MM.1S (cell line): ENCODE measurements at regions not wholly inside any gene's neighbourhood (a gene's known extent, or its start where the extent isn't known, plus 50 kb on each side); places are given as distances from the start of the nearest gene placed in this dataset.

Experiments used
- EZH2phosphoT487 ChIP-seq: fragments of 300-600 bp; sonication (generic); IDR thresholded peaks from 2 replicates; pipeline ENCODE4 v1.6.1; 2018; ENCODE audit warnings: antibody characterized with exemption, low read length
- TF ChIP-seq, protein P1 (sequence below): fragments of 300-600 bp; sonication (generic); IDR thresholded peaks from 2 replicates; pipeline ENCODE4 v1.5.1; 2016; ENCODE audit warnings: antibody characterized with exemption, low read length, mixed read lengths

DNA sequence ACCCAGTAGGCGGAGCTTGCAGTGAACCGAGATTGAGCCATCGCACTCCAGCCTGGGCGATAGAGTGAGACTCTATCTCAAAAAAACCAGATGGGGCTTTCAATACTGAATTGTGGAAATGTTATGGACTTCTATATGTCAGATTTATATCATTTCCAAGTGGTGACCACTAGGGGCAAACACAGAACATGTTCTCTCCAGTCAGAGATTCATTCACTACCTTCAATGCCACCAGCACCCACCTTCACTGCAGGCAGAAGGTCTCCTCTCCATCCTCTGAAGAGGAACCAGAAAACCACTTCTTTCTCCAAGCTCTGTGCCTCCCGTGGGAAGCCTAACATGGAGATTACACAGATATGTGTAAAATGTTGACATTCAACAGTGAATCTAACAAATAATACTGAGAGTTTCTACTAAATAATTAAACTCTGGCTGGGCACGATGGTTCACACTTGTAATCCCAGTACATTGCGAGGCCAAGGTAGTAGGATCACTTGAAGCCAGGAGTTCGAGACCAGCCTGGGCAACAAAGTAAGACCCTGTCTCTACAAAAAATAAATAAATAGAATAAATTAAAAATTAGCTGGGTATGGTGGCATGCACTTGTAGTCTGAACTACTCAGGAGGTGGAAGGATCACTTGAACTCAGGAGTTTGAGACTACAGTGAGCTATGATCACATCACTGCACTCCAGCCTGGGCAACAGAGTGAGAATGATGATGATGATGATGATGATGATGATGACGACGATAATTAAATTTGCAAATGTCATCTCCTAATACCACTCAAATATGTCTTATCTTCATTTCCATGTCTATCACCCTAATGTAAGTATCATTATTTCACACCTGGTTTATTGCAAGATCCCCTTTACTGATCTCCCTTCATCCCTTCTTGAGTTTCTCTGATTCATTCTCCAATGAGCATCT lies 151.1 kb downstream of the ZNF281 start:
- TF ChIP-seq, protein P1, sequence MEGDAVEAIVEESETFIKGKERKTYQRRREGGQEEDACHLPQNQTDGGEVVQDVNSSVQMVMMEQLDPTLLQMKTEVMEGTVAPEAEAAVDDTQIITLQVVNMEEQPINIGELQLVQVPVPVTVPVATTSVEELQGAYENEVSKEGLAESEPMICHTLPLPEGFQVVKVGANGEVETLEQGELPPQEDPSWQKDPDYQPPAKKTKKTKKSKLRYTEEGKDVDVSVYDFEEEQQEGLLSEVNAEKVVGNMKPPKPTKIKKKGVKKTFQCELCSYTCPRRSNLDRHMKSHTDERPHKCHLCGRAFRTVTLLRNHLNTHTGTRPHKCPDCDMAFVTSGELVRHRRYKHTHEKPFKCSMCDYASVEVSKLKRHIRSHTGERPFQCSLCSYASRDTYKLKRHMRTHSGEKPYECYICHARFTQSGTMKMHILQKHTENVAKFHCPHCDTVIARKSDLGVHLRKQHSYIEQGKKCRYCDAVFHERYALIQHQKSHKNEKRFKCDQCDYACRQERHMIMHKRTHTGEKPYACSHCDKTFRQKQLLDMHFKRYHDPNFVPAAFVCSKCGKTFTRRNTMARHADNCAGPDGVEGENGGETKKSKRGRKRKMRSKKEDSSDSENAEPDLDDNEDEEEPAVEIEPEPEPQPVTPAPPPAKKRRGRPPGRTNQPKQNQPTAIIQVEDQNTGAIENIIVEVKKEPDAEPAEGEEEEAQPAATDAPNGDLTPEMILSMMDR, result peak; percentile 61
- no peak for TF ChIP-seq EZH2phosphoT487
